ENCODE measurements at regions not wholly inside any gene's neighbourhood (a gene's known extent, or its start where the extent isn't known, plus 50 kb on each side); places are given as distances from the start of the nearest gene placed in this dataset.

DNA sequence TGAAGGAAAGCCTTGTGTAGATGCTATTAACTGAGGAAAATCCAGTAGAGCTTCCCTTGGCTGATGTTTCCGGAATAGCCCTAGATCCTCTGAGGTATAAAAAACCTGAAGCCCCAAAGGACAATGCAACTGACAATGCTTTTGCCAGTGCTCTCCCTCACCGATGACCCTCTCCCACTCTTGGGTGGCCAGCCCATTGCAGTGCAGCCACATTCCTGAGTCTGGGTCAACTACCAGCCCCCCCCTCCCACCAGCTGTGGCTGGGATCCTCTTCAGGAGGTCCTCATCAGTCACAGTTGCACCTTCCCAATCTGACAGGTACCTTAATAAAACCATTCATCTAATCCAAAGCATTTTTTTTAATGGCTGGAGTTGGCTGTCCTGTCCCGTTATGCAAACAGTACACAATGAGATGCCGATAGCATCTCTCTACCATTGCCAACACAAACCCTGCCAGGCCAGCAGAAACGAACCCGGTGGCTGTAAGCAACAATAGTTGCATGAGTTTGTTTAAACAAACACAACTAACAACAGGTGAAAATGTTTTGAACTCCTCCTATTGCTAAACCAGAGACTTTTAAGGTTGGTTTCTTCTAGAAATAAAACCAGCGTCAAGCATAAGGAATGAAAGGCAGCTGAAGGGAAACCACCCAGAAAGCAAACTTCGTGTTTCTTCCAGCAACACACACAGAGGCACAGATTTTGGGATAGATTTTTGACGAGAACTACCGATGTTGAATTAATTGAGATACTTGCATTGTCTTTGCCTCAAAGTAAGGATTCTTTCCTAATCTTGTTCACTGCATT is 128.3 kb upstream of the ARHGEF3 start:
- no peaks in the 10 kb centered on the region for H3K27me3 Mint-ChIP-seq (ENCODE audit: unreplicated experiment)
- DNase-seq = no peak
- H3K4me1 Mint-ChIP-seq (ENCODE audit: low read depth, unreplicated experiment) = no peaks in the 10 kb centered on the region
- no peak overlapping the region for H3K27ac Mint-ChIP-seq (ENCODE audit: unreplicated experiment)
- TF ChIP-seq, protein P1, sequence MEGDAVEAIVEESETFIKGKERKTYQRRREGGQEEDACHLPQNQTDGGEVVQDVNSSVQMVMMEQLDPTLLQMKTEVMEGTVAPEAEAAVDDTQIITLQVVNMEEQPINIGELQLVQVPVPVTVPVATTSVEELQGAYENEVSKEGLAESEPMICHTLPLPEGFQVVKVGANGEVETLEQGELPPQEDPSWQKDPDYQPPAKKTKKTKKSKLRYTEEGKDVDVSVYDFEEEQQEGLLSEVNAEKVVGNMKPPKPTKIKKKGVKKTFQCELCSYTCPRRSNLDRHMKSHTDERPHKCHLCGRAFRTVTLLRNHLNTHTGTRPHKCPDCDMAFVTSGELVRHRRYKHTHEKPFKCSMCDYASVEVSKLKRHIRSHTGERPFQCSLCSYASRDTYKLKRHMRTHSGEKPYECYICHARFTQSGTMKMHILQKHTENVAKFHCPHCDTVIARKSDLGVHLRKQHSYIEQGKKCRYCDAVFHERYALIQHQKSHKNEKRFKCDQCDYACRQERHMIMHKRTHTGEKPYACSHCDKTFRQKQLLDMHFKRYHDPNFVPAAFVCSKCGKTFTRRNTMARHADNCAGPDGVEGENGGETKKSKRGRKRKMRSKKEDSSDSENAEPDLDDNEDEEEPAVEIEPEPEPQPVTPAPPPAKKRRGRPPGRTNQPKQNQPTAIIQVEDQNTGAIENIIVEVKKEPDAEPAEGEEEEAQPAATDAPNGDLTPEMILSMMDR (IDR thresholded peaks at IDR 0.05; ENCODE audit: partially characterized antibody, unreplicated experiment) = no peak
- H3K36me3 Mint-ChIP-seq (ENCODE audit: unreplicated experiment) = no peaks in the 10 kb centered on the region
- H3K4me3 Mint-ChIP-seq (ENCODE audit: unreplicated experiment) = no peak overlapping the region
- H3K9me3 Mint-ChIP-seq (ENCODE audit: unreplicated experiment) = no peaks in the 10 kb centered on the region

DNA sequence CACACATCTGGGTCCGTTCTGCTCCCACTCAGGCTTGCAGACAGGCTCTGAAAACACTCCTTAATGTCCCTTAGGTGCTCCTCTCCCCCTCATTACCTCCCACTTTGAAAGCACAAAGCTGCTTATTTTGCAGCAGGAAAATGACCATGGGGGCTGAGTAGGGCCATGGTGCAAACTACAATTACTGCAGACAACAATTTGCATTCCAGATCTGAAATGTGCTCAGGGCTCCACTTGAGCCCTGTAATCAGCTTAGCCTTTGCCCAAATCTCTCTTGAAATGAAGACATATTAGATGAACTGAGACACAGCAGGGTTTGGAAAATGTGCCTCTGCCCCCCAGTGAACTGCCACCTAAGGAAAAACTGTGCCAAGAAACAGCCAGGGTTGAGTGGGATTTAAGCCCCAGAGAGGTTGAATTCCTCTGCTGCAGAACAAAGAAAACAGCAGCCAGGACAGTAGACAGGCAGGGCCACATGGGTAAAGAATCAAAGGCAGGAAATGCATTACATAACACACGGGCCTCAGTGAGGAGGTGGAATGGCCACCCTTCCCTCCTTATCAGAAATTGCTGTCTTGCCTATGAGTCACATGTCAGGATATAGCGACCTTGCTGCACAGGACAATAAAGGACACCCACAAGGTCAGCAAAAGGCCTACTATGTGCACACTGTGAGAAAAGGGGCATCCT is 126.8 kb upstream of the ARHGEF3 start:
- H3K4me3 Mint-ChIP-seq (ENCODE audit: unreplicated experiment) = no peak overlapping the region
- no peak for DNase-seq
- H3K36me3 Mint-ChIP-seq (ENCODE audit: unreplicated experiment) = no peaks in the 10 kb centered on the region
- H3K4me1 Mint-ChIP-seq (ENCODE audit: low read depth, unreplicated experiment) = no peaks in the 10 kb centered on the region
- H3K27ac Mint-ChIP-seq (ENCODE audit: unreplicated experiment) = no peak overlapping the region
- TF ChIP-seq, protein P1 (IDR thresholded peaks at IDR 0.05; ENCODE audit: partially characterized antibody, unreplicated experiment) = no peak
- no peaks in the 10 kb centered on the region for H3K27me3 Mint-ChIP-seq (ENCODE audit: unreplicated experiment)
- no peaks in the 10 kb centered on the region for H3K9me3 Mint-ChIP-seq (ENCODE audit: unreplicated experiment)

DNA sequence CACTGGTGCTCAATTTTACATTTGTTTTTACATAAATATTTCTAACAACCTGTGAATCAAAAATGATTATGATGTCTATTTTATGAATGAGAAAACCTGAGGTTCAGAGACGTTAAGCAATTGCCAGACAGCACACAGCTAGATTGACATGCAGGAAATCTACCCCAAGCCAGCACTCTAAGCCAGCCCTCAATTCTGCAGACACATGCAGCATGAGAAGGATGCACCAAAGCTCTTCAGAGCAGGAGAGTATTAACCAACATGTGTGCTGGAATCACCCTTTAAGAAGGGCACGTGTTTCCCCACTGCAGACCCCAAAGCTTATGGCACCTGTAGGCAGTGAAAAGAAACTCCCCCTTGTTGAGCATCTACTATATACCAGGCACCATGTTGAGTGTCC is 126.1 kb upstream of the ARHGEF3 start:
- Mint-ChIP-seq H3K36me3 (ENCODE audit: unreplicated experiment) (no peaks in the 10 kb centered on the region), H3K27me3 (ENCODE audit: unreplicated experiment) (no peaks in the 10 kb centered on the region), H3K4me3 (ENCODE audit: unreplicated experiment) (no peak overlapping the region), H3K27ac (ENCODE audit: unreplicated experiment) (no peak overlapping the region), H3K9me3 (ENCODE audit: unreplicated experiment) (no peaks in the 10 kb centered on the region), H3K4me1 (ENCODE audit: low read depth, unreplicated experiment) (no peaks in the 10 kb centered on the region)
- TF ChIP-seq, protein P1 (IDR thresholded peaks at IDR 0.05; ENCODE audit: partially characterized antibody, unreplicated experiment) = no peak
- no peak for DNase-seq

DNA sequence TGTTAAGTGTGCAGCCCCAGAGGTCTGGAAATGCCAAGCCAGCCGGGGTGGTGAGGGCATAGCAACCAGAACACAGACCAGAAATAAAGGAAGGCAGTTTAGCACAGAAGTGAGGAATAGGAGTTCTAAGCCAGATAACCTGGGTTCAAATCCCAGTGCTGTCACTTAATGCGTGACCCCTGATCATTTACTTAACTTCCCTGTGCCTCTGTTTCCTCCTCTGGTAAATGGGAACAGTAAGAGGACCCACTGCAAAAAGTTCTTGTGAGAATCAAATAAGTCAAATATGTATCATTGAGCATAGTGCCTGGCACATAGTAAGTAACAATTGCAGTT is 125.2 kb upstream of the ARHGEF3 start:
- no peaks in the 10 kb centered on the region for H3K36me3 Mint-ChIP-seq (ENCODE audit: unreplicated experiment)
- H3K27ac Mint-ChIP-seq (ENCODE audit: unreplicated experiment) = no peak overlapping the region
- no peak for DNase-seq
- H3K4me1 Mint-ChIP-seq (ENCODE audit: low read depth, unreplicated experiment) = no peaks in the 10 kb centered on the region
- H3K9me3 Mint-ChIP-seq (ENCODE audit: unreplicated experiment) = no peaks in the 10 kb centered on the region
- TF ChIP-seq, protein P1 (IDR thresholded peaks at IDR 0.05; ENCODE audit: partially characterized antibody, unreplicated experiment) = no peak
- no peaks in the 10 kb centered on the region for H3K27me3 Mint-ChIP-seq (ENCODE audit: unreplicated experiment)
- no peak overlapping the region for H3K4me3 Mint-ChIP-seq (ENCODE audit: unreplicated experiment)

All from glutamatergic neuron (in vitro differentiated cells).